ENCODE measurements at regions not wholly inside any gene's neighbourhood (a gene's known extent, or its start where the extent isn't known, plus 50 kb on each side); places are given as distances from the start of the nearest gene placed in this dataset.
"Not testable (repeated sequence)": the region's sequence is repeated elsewhere in the genome, so short reads cannot be mapped to it uniquely, and the experiment has no call there.

DNA sequence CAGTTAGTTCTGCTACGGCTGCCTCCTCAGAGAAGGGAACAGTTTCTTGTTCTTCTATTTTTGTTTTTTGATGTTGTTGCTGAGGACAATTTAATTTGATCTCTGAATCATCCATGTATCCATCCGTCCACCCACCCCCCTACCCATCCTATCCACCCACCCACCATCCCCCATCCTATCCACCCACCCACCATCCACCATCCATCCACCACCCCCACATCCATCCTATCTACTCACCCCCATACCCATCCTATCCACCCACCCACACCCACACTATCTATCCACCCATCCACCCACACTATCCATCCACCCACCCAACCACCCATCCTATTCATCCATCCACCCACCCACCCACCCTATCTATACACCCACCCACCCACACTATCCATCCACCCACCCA lies 1207.2 kb downstream of the BRD1 start:
- TF ChIP-seq, protein P1, sequence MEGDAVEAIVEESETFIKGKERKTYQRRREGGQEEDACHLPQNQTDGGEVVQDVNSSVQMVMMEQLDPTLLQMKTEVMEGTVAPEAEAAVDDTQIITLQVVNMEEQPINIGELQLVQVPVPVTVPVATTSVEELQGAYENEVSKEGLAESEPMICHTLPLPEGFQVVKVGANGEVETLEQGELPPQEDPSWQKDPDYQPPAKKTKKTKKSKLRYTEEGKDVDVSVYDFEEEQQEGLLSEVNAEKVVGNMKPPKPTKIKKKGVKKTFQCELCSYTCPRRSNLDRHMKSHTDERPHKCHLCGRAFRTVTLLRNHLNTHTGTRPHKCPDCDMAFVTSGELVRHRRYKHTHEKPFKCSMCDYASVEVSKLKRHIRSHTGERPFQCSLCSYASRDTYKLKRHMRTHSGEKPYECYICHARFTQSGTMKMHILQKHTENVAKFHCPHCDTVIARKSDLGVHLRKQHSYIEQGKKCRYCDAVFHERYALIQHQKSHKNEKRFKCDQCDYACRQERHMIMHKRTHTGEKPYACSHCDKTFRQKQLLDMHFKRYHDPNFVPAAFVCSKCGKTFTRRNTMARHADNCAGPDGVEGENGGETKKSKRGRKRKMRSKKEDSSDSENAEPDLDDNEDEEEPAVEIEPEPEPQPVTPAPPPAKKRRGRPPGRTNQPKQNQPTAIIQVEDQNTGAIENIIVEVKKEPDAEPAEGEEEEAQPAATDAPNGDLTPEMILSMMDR (IDR thresholded peaks at IDR 0.05): not testable (repeated sequence)
- TF ChIP-seq POLR2A (IDR thresholded peaks at IDR 0.05): not testable (repeated sequence)

Data from adrenal gland (tissue), 5 donors.